HT1080 (cell line): ENCODE measurements at regions not wholly inside any gene's neighbourhood (a gene's known extent, or its start where the extent isn't known, plus 50 kb on each side); places are given as distances from the start of the nearest gene placed in this dataset.

Experiments used
- DNase-seq: peaks from one replicate; pipeline ENCODE4 v3.0.0-alpha.2; 2015; ENCODE audit warnings: low read depth

GRCh38 chr2:236673126-236673822 is 103.6 kb downstream of the ACKR3 start:
- no peak for DNase-seq

GRCh38 chr2:236673823-236674185 is 104.2 kb downstream of the ACKR3 start:
- DNase-seq: no peak

GRCh38 chr2:236674238-236674637 is 104.6 kb downstream of the ACKR3 start:
- no peak for DNase-seq

- DNase-seq: no peak
Measured at GRCh38 chr2:236674646-236675045, 105.0 kb downstream of the ACKR3 start.

- no peak for DNase-seq
Measured at GRCh38 chr2:236675051-236675450, 105.4 kb downstream of the ACKR3 start.

- DNase-seq: no peak
Measured at GRCh38 chr2:236675526-236675925, 105.9 kb downstream of the ACKR3 start.

GRCh38 chr2:236676136-236676873 is 106.7 kb downstream of the ACKR3 start:
- no peak for DNase-seq

- no peak for DNase-seq
Measured at GRCh38 chr2:236677368-236677767, 107.7 kb downstream of the ACKR3 start.

- DNase-seq: no peak
Measured at GRCh38 chr2:236678307-236678975, 108.8 kb downstream of the ACKR3 start.

- peak; percentile 9 for DNase-seq
Measured at GRCh38 chr2:236679884-236680860, 110.5 kb downstream of the ACKR3 start.

- peak; percentile 9 for DNase-seq
Measured at GRCh38 chr2:236682651-236683422, 113.2 kb downstream of the ACKR3 start.

GRCh38 chr2:236684504-236685256 is 115.1 kb downstream of the ACKR3 start:
- no peak for DNase-seq

- DNase-seq: no peak
Measured at GRCh38 chr2:236685361-236685760, 115.7 kb downstream of the ACKR3 start.

- DNase-seq: no peak
Measured at GRCh38 chr2:236685979-236686520, 116.4 kb downstream of the ACKR3 start.

- DNase-seq: no peak
Measured at GRCh38 chr2:236686561-236686960, 116.9 kb downstream of the ACKR3 start.

GRCh38 chr2:236687296-236687965 is 117.8 kb downstream of the ACKR3 start:
- no peak for DNase-seq

- no peak for DNase-seq
Measured at GRCh38 chr2:236688157-236688556, 118.5 kb downstream of the ACKR3 start.

- DNase-seq: no peak
Measured at GRCh38 chr2:236688563-236689392, 119.2 kb downstream of the ACKR3 start.
